KMS-11 (cell line): ENCODE measurements at regions not wholly inside any gene's neighbourhood (a gene's known extent, or its start where the extent isn't known, plus 50 kb on each side); places are given as distances from the start of the nearest gene placed in this dataset.

Source experiments
- H2AFZ ChIP-seq: fragments of 200-600 bp; sonication (generic); 2 replicates; pipeline ENCODE4 v1.6.1; 2016; ENCODE audit warnings: antibody characterized with exemption, mixed run types, low read depth
- H3K27ac ChIP-seq: fragments of 200-600 bp; sonication (generic); 2 replicates; pipeline ENCODE4 v1.6.1; 2016; ENCODE audit warnings: mild to moderate bottlenecking, mixed run types
- H3K27me3 ChIP-seq: fragments of 200-600 bp; sonication (generic); 2 replicates; pipeline ENCODE4 v1.6.1; 2017; ENCODE audit warnings: mild to moderate bottlenecking, low read depth, mixed run types, moderate library complexity; ENCODE audit not compliant: insufficient read depth
- H3K36me3 ChIP-seq: fragments of 200-600 bp; sonication (generic); 2 replicates; pipeline ENCODE4 v1.6.1; 2017; ENCODE audit warnings: mild to moderate bottlenecking, mixed run types; ENCODE audit not compliant: insufficient read depth
- H3K4me1 ChIP-seq: fragments of 200-600 bp; sonication (generic); 2 replicates; pipeline ENCODE4 v1.6.1; 2016; ENCODE audit warnings: mild to moderate bottlenecking, low read depth, mixed run types; ENCODE audit not compliant: poor library complexity, severe bottlenecking
- H3K4me2 ChIP-seq: fragments of 200-600 bp; sonication (generic); 2 replicates; pipeline ENCODE4 v1.7.0; 2016; ENCODE audit warnings: mild to moderate bottlenecking, mixed run types
- H3K4me3 ChIP-seq: fragments of 200-600 bp; sonication (generic); IDR thresholded peaks from 2 replicates; pipeline ENCODE4 v1.6.1; 2017; ENCODE audit warnings: low read depth, low read length, mixed read lengths; ENCODE audit not compliant: insufficient read depth
- H3K79me2 ChIP-seq: fragments of 200-600 bp; sonication (generic); 2 replicates; pipeline ENCODE4 v1.6.1; 2016; ENCODE audit warnings: low read depth, mixed run types; ENCODE audit not compliant: insufficient read depth
- H3K9ac ChIP-seq: fragments of 200-600 bp; sonication (generic); 2 replicates; pipeline ENCODE4 v1.6.1; 2016; ENCODE audit warnings: mild to moderate bottlenecking, mixed run types
- H4K20me1 ChIP-seq: fragments of 200-600 bp; sonication (generic); 2 replicates; pipeline ENCODE4 v1.6.1; 2016; ENCODE audit warnings: mild to moderate bottlenecking, mixed run types; ENCODE audit not compliant: insufficient read depth
- TF ChIP-seq, protein P1 (sequence below): fragments of 200-600 bp; sonication (generic); conservative IDR thresholded peaks from 2 replicates; pipeline ENCODE4 v1.6.1; 2017; ENCODE audit warnings: low read depth, mild to moderate bottlenecking, antibody characterized with exemption, low read length, moderate library complexity, mixed read lengths

DNA sequence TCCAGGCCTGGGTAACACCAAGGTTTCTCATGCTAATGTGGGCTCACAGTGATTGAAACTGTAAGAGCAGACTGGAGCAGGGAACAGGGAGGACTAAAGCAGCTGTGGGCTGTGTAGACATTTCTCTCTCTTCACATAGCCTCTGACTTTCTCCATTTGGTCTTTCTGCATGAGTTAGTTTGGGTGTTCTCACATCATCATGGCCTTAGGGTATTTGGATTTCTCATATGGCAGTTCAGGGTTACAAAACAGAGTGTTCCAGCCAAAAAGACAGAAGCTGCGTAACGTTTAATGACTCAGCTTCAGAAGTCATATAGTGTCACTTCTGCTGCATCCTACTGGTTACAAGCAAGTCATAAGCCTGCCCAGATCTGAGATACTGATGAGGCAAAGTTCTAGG lies 52.0 kb upstream of the OSBPL8 start:
- Histone ChIP-seq H3K79me2 (no peaks in the 10 kb centered on the region), H3K4me1 (no peaks in the 10 kb centered on the region), H3K9ac (no peak overlapping the region), H3K27me3 (no peaks in the 10 kb centered on the region), H4K20me1 (no peaks in the 10 kb centered on the region), H3K36me3 (no peaks in the 10 kb centered on the region), H3K4me2 (no peak overlapping the region), H3K4me3 (no peak overlapping the region), H2AFZ (no peak overlapping the region), H3K27ac (no peak overlapping the region)
- TF ChIP-seq, protein P1, sequence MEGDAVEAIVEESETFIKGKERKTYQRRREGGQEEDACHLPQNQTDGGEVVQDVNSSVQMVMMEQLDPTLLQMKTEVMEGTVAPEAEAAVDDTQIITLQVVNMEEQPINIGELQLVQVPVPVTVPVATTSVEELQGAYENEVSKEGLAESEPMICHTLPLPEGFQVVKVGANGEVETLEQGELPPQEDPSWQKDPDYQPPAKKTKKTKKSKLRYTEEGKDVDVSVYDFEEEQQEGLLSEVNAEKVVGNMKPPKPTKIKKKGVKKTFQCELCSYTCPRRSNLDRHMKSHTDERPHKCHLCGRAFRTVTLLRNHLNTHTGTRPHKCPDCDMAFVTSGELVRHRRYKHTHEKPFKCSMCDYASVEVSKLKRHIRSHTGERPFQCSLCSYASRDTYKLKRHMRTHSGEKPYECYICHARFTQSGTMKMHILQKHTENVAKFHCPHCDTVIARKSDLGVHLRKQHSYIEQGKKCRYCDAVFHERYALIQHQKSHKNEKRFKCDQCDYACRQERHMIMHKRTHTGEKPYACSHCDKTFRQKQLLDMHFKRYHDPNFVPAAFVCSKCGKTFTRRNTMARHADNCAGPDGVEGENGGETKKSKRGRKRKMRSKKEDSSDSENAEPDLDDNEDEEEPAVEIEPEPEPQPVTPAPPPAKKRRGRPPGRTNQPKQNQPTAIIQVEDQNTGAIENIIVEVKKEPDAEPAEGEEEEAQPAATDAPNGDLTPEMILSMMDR = no peak

DNA sequence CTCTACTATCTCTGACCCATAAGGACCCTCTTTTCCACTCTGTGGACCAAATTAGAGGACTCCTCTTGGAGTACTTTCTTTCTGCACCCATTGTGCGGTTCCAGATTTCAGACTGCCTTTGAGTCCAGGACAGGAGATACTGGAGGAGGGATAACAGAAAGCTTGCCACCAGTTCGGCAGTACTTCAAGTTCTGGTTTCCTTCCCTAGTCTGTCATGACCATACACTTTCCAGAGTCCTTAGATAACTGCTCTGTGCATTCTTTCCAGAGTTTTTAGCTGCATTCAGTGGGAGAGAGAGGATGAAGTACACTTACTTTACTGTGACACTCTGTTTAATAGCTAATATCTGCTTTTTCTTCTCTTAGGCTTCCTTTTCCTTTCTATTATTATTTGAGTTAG lies 54.8 kb upstream of the OSBPL8 start:
- Histone ChIP-seq H3K4me2 (no peak overlapping the region), H3K9ac (no peak overlapping the region), H3K27me3 (no peaks in the 10 kb centered on the region), H3K4me1 (peaks cover 15% of the 10 kb centered on the region), H3K27ac (no peak overlapping the region), H3K4me3 (no peak overlapping the region), H3K79me2 (no peaks in the 10 kb centered on the region), H2AFZ (no peak overlapping the region), H3K36me3 (no peaks in the 10 kb centered on the region), H4K20me1 (no peaks in the 10 kb centered on the region)
- TF ChIP-seq, protein P1 = no peak

DNA sequence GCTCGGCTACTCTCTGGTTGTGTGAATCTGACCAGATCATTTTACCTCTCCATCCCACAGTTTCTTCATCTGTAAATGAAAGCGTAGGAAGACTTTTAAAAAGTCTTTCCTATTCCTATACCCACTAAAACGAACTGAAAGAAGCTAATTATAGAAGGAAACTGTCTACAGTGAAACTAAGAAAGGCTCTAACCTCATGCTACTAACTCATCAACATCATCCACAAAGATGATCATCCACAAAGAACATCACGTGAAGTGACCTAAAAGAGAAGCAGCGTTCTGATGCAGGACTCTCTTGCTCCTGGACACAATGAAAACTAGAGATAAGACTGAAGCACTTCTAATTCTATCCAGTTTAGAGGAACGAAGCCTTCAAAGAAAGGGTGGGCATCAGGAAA lies 58.5 kb upstream of the OSBPL8 start:
- TF ChIP-seq, protein P1 = no peak
- H3K36me3 ChIP-seq = no peaks in the 10 kb centered on the region
- no peak overlapping the region for H3K4me3 ChIP-seq
- H3K79me2 ChIP-seq = no peaks in the 10 kb centered on the region
- H3K27me3 ChIP-seq = no peaks in the 10 kb centered on the region
- 0 out of 2 replicates have a peak overlapping the region, but pooled peaks have one; percentile 5 for H2AFZ ChIP-seq
- H3K9ac ChIP-seq = no peak overlapping the region
- H3K4me2 ChIP-seq = peak overlapping the region; percentile 23; the same call in 1 of the 2 replicates
- H4K20me1 ChIP-seq = no peaks in the 10 kb centered on the region
- H3K27ac ChIP-seq = no peak overlapping the region
- peaks cover 21% of the 10 kb centered on the region for H3K4me1 ChIP-seq

DNA sequence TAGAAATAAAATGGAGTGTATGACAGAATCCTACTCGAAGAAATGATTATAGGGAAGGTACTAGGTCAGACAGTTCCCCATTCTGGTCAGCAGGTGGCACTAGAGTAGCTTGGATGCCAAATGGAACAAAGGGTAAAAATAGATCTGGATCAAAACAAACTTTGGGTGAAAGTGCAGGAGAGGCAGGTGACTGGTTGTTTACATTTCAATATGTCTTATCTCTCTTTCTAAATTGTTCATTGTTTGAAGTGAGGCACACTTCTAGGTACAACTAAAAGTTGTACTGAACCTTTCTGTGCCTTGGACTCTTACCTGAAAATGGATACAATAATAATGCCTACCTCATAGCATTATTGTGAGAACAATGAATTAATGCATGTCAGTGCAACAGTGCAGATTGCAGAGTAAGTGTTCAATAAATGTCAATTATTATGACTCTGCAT lies 62.0 kb upstream of the OSBPL8 start:
- no peak overlapping the region for H3K4me2 ChIP-seq
- no peaks in the 10 kb centered on the region for H4K20me1 ChIP-seq
- no peak overlapping the region for H3K9ac ChIP-seq
- TF ChIP-seq, protein P1 = peak; percentile 98
- no peak overlapping the region for H3K4me3 ChIP-seq
- peaks cover 21% of the 10 kb centered on the region for H3K4me1 ChIP-seq
- no peaks in the 10 kb centered on the region for H3K79me2 ChIP-seq
- H3K27me3 ChIP-seq = no peaks in the 10 kb centered on the region
- no peak overlapping the region for H3K27ac ChIP-seq
- H3K36me3 ChIP-seq = no peaks in the 10 kb centered on the region
- H2AFZ ChIP-seq = no peak overlapping the region
